UCSD-AML1 (cell line): ENCODE measurements at regions not wholly inside any gene's neighbourhood (a gene's known extent, or its start where the extent isn't known, plus 50 kb on each side); places are given as distances from the start of the nearest gene placed in this dataset.
"Not testable (repeated sequence)": the region's sequence is repeated elsewhere in the genome, so short reads cannot be mapped to it uniquely, and the experiment has no call there.

Experiments used
- DNase-seq: peaks from one replicate; lab custom pipeline; 2025; ENCODE audit not compliant: unreplicated experiment; lab: John Stamatoyannopoulos, UW

- DNase-seq: no peak
These were observed 668.0 kb downstream of the LTN1 start for GRCh38 chr21:28324690-28325089.

- DNase-seq: no peak
These were observed 675.3 kb downstream of the LTN1 start for GRCh38 chr21:28317177-28317950.

DNA sequence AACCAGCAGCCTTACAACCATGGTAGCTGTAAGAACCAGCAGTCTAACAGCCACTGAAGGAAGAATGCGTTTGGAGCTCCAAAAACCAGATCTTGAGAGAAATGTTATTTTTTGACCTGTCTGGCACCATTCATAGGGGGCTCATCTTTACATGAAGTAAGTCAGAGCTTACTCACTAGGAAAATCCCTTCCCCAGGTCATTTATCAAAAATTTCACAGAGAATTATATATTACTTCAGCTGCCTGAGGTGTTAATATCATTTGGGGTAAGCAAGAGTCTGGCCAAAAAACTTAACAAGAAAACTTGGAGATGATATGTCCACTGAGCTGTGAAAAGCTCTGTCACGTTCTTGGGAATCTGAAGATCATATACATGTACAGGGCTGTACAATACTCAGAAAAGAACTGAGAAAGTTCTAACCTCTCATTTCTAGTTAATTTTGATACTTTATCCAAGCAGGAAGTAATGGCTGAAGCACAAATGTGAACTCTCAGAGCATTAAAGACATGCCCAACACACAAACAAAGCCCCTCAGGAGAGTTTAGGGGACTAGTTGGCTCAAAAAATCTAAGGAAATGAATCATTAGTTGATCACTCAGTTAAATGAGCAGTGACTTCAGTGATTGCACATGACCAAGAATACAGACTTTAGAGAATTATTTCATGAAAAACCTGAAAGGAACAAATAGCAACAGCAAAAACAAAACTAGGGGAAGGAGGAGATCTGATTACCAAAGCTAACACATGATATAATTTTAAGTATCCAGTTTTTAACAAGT, 681.1 kb downstream of the LTN1 start:
- no peak for DNase-seq

DNA sequence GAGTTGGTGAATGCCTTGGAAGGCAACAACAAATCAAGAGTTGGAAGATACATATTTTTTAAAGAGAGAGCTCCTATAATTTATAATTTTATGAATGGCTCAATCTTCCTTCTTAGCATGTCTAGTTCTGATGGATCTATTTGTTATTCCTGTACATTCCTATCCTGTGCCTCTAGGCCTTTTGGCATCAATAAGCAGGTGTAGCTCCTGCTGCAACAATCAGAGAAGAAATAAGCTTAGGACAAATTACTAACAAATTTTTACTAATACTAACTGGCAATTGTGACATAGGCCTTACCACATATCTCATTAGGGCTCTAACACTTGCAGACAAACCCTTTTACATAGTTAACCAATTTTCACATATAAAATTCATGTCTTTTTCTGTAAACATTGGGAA, 682.0 kb downstream of the LTN1 start:
- no peak for DNase-seq

DNA sequence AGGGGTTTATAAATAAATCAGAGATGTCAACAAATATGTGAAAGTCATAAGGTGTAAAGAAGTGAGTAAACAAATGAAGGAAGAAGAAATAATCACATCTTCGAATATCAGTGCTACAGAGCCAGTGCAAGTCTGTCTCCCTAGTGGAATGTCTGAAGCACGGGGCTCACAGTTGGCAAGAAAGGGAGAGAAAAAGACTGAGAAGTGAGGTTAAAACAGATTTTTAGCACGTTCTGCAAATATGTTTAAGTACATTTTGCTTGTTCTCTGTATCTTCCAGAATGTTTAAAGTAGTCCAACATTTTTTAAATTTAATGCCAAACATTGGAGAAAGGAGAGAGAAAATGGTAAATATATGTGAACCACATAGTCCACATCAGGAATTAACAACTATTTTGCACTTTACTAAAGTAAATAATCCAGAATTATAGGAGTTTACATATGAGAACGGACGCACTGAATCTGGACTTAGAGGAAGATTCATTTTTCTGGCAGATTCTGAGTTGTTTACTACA, 682.4 kb downstream of the LTN1 start:
- no peak for DNase-seq

DNA sequence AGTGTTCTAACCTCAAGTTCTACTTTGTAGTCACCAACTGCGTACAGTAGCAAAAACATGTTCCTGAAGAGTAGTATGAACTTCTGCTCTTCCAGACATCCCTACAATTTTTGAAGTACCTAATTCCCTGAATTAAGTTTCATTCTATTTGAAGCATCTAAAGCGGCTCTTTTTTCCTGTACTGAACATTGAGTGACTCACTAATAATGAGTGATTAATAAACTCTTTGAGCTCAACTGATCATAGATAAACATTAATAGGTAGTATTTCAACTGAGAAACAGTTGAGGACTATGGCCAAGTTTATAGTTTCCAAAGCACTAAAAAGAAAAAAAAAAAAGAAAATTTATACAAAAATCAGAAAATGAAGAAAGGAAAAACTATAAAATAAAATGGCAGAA, 683.1 kb downstream of the LTN1 start:
- no peak for DNase-seq

GRCh38 chr21:28308516-28308915, 684.2 kb downstream of the LTN1 start:
- DNase-seq: no peak

DNA sequence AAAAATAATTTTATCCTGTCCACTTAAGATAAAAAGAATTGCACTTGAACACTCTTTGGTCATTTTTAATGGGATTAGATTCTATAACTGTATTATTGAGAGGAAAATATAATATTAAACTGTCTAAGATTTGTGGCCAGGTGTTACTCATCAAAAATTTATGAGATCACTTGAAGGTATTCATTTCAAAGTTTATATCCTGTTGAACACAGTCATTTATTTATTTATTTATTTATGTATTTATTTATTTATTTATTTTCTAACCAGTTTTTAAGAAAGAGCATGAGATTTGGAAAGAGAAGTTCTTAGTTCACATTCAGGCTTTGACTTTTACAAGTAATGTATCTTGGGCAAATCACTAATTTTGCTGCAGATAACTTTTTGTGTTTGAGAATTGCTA, 692.7 kb downstream of the LTN1 start:
- no peak for DNase-seq

GRCh38 chr21:28298251-28298672, 694.4 kb downstream of the LTN1 start:
- no peak for DNase-seq

DNA sequence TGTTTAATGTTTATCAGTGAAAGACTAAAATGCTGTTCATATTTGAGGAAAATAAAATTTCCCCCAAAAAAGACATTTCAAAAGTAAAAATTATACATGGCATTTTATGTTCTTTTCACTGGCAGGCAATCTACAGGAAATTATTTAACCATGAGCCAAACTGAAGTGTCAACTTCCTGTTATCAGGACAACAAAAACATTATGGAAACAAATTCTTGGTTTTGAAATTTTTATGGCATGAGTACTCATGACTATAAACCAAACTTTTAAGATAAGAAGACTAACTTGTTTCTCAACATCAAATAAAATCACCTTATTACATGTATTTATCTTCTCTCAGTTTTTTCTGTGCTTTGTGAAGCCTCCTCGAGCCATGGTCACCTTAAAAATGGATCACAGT, 698.6 kb downstream of the LTN1 start:
- DNase-seq: no peak

- no peak for DNase-seq
These were observed 708.8 kb downstream of the LTN1 start for GRCh38 chr21:28283641-28284490.

DNA sequence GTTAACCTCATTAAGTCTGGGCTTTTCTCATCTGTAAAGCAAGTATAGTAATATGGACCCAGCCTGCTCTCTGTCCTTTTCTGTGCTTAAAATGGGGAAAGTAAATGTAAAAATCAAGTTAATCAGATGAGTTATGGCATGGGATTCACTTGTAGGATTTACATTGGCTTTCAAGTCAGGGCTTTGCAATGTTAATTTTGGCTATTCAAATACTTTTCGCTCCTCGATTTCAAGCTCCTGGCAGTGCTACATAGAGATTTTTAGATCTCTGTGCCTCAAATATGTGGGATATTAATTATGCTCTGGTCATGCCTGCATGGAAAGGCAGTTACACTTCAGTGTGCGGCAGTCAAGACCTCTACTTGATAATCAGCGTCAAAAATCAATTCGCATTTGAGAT, 709.8 kb downstream of the LTN1 start:
- no peak for DNase-seq

DNA sequence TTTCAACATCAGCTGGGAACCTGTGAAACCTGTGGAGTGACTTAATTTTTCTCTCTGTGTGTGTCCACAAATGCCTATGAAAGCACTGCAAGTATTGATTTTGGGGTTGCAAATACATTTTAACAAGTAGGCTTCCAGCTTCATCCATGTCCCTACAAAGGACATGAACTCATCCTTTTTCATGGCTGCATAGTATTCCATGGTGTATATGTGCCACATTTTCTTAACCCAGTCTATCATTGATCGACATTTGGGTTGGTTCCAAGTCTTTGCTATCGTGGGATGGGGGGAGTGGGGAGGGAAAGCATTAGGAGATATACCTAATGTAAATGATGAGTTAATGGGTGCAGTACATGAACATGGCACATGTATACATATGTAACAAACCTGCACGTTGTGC, 711.3 kb downstream of the LTN1 start:
- not testable (repeated sequence) for DNase-seq

- DNase-seq: no peak
These were observed 712.1 kb downstream of the LTN1 start for GRCh38 chr21:28280611-28281010.

DNA sequence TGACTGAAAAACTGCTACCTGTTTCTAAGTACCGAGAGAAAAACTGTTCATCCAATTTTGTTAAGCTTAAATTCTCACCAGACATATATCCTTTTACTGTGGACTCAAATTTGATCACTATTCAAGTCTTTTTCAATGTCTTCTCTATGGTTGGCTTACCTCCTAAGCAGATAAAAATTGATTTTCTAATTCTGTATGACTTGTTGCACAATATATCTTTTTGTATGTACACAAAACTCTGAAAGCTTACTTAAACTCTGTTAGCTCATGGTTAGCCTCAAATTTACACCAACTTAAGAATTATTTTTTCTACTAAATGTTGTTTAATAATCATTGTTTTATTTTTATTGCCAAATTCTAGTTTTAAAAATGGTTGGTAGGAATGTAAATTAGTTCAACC, 715.4 kb downstream of the LTN1 start:
- DNase-seq: no peak

DNA sequence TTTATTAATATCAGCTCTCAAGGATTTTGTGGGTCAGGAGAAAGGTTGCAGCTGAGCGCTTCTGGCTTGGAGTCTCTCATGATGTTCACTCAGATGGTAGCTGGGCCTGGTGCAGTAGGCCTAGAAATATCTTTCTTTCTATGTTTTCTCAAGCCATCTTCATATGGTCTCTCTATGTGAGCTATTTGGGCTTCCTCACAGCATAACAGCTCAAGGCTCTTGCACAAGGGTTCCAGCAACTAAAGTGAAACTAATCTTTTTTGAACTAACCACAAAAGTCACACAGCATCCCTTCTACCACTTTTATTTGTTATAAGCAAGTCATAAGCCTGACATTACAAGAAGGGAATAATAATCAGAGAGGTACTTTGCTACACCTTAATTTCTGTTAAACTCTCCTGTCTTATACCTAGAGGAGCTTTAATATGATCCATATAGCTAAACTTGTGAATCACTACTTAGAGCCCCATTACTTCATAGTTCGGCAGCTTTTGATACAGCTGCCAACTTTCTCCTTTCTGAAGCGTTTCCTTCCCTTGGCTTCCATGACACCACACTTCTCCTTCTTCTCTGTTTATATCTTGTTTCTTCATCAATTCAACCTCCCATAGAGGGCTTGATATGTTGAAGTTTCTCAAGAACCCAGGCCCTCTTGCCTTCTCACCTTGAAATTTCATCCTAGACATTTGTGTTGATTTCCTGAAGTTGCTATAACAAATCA, 720.2 kb downstream of the LTN1 start:
- no peak for DNase-seq

- no peak for DNase-seq
These were observed 723.5 kb downstream of the LTN1 start for GRCh38 chr21:28269173-28269572.

DNA sequence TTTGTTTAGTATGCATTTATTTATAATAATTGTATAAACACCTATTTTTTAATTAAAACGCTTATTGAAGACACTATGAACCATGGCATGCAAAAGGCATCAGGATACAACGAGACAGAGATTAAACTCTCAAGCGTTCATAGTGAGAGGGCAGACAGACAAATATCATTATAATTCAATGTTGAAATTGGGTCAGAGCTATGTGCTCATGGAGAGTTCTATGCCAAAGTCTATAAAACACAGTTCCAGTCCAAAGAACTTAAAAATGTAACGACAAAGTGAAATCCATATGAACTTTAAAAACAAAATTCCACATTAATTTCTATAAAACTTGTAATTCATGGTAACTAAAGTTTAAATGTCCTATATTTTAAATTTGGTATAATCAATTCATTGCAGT, 724.0 kb downstream of the LTN1 start:
- DNase-seq: no peak

DNA sequence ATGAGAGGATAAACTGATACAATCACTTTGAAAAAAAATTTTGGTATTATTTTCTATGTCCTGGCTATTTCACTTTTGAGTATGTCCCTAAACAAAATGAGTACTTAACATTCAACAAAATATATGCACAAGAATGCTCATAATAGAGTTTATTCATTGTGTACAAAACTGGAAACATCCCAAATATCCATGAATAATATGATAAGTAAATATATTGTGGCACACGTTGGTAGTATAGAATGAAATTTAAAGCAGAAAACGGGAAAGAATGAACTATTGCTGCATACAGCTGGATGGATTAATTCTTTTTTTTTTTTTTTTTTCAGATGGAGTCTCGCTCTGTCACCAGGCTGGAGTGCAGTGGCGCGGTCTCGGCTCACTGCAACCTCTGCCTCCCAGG, 725.2 kb downstream of the LTN1 start:
- DNase-seq: no peak

GRCh38 chr21:28266061-28266460, 726.6 kb downstream of the LTN1 start:
- DNase-seq: no peak

DNA sequence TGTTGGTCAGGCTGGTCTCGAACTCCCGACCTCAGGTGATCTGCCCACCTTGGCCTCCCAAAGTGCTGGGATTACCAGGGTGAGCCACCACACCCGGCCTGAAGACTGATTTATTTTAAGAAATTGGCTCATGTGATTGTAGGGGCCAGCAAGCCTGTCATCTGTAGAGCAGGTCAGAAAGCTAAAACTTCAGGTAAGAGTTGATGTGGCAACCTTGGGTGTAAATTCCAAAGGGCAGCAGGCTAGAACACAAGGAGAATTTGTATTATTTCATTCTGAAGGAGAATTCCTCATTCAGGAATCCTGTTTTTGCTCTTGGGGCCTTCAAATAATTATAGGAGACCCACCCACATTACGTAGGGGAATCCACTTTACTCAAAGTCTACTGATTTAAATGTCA, 728.7 kb downstream of the LTN1 start:
- no peak for DNase-seq
